Thyroid gland (tissue), 4 donors: ENCODE measurements at regions not wholly inside any gene's neighbourhood (a gene's known extent, or its start where the extent isn't known, plus 50 kb on each side); places are given as distances from the start of the nearest gene placed in this dataset.

Source experiments
- POLR2A ChIP-seq, 2 donors: fragments of 450-650 bp; IDR thresholded peaks; one replicate each; pipeline ENCODE4 v1.6.1; 2017; ENCODE audit warnings: antibody characterized with exemption in 2 of 2, mild to moderate bottlenecking in 2 of 2, moderate library complexity in 1 of 2
- TF ChIP-seq, protein P1 (sequence below), 6 experiments: fragments of 200-600 bp in 3 of 6; fragments of 450-650 bp in 3 of 6; sonication (generic) in 3 of 6; IDR thresholded peaks; one replicate each; pipeline ENCODE4 v1.5.1; 2016 to 2019; ENCODE audit warnings: antibody characterized with exemption in 6 of 6, mild to moderate bottlenecking in 2 of 6, inconsistent platforms in 1 of 6, moderate library complexity in 1 of 6

- TF ChIP-seq, protein P1, sequence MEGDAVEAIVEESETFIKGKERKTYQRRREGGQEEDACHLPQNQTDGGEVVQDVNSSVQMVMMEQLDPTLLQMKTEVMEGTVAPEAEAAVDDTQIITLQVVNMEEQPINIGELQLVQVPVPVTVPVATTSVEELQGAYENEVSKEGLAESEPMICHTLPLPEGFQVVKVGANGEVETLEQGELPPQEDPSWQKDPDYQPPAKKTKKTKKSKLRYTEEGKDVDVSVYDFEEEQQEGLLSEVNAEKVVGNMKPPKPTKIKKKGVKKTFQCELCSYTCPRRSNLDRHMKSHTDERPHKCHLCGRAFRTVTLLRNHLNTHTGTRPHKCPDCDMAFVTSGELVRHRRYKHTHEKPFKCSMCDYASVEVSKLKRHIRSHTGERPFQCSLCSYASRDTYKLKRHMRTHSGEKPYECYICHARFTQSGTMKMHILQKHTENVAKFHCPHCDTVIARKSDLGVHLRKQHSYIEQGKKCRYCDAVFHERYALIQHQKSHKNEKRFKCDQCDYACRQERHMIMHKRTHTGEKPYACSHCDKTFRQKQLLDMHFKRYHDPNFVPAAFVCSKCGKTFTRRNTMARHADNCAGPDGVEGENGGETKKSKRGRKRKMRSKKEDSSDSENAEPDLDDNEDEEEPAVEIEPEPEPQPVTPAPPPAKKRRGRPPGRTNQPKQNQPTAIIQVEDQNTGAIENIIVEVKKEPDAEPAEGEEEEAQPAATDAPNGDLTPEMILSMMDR (IDR thresholded peaks at IDR 0.05), result no peak
- no peak for TF ChIP-seq POLR2A (IDR thresholded peaks at IDR 0.05)
These were observed 427.3 kb upstream of the RASGEF1B start for GRCh38 chr4:81898862-81899504.
